ENCODE measurements at regions not wholly inside any gene's neighbourhood (a gene's known extent, or its start where the extent isn't known, plus 50 kb on each side); places are given as distances from the start of the nearest gene placed in this dataset.

DNA sequence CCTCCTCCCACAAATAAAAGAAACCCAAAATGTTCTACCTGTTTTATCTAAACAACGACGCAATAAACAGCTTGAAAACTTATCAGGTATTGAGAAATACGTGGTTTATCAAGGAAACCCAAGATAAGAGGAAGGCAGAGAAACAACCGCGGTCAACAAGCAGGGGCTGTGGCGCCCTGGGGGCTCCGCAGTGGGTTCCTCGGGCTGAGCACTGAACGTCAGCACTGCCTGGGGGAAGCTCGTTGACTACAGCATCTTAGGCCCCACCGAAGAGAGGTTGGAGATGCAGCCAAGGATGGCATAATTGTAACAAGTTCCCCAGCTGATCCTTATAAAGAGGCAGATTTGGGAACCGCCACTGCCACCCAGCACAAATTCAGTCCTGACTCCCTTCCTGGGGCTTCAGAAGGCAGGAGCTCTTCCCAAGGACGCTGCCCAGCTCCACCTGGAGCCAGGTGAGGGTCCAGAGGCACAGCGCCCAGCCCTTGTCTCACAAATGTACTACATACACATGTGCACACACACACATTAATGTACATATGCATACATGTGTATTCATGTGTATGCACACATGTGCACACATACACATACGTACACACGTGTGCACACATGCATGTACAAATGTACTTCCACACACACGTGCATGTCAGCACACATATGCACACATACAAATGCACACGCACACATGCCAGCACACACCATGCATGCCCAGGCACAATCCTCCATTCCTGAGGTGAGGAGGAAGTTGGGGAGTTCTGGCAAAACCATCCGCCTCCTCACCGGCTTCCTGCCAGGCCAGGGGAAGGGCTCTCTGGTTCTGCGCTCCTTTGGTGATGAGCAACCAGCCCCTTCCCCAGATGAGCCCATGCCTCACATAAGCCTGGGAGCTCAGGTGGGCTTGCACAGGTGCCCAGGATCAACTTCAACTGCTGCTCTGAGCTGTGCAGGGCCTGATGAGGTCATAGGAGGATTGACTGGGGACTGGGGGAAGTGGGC lies 251.1 kb downstream of the NPHP4 start:
- H3K27ac ChIP-seq (ENCODE audit: low read depth, low read length) = no peak overlapping the region

DNA sequence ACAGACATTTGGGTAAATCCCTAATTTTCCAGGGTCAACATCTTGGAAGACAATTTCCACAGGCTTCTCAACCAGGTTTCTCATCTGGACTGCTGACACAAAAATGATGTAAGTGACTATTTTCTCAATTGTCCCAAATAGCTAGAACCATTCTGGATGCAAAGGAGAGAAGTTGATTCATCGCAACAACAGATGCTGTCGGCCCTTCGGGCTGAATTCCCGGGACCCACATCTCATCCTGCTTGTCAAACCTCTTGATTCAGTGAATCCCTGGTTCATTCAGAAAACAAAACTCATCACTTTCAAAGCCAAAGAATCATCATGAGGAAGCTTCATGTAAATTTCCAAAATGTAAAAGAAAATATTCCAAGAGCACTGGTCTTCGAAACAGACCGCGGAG lies 251.8 kb downstream of the NPHP4 start:
- H3K4me3 ChIP-seq (ENCODE audit: low read depth, low read length) = no peak overlapping the region
- no peaks in the 10 kb centered on the region for H3K4me1 ChIP-seq (ENCODE audit: control insufficient read depth, insufficient read depth, low read length)
- H3K9me3 ChIP-seq (ENCODE audit: control insufficient read depth, insufficient read depth, low read depth, low read length) = peaks cover 7% of the 10 kb centered on the region; the same call in 1 of the 2 replicates
- H3K9ac ChIP-seq (ENCODE audit: low read length) = no peak overlapping the region
- H3K27ac ChIP-seq (ENCODE audit: low read depth, low read length) = no peak overlapping the region
- peaks cover 4% of the 10 kb centered on the region; the same call in 1 of the 2 replicates for H3K27me3 ChIP-seq (ENCODE audit: control insufficient read depth, insufficient read depth, low read length)
- no peaks in the 10 kb centered on the region for H3K36me3 ChIP-seq (ENCODE audit: control insufficient read depth, insufficient read depth, low read length)

More for the DNA sequence above, 251.1 kb downstream of the NPHP4 start:
- peaks cover 4% of the 10 kb centered on the region; the same call in 1 of the 2 replicates for H3K27me3 ChIP-seq (ENCODE audit: control insufficient read depth, insufficient read depth, low read length)
- H3K4me1 ChIP-seq (ENCODE audit: control insufficient read depth, insufficient read depth, low read length) = peaks cover 3% of the 10 kb centered on the region; the same call in 1 of the 2 replicates
- H3K9ac ChIP-seq (ENCODE audit: low read length) = no peak overlapping the region
- H3K4me3 ChIP-seq (ENCODE audit: low read depth, low read length) = no peak overlapping the region
- peaks cover 7% of the 10 kb centered on the region; the same call in 1 of the 2 replicates for H3K9me3 ChIP-seq (ENCODE audit: control insufficient read depth, insufficient read depth, low read depth, low read length)
- no peaks in the 10 kb centered on the region for H3K36me3 ChIP-seq (ENCODE audit: control insufficient read depth, insufficient read depth, low read length)

DNA sequence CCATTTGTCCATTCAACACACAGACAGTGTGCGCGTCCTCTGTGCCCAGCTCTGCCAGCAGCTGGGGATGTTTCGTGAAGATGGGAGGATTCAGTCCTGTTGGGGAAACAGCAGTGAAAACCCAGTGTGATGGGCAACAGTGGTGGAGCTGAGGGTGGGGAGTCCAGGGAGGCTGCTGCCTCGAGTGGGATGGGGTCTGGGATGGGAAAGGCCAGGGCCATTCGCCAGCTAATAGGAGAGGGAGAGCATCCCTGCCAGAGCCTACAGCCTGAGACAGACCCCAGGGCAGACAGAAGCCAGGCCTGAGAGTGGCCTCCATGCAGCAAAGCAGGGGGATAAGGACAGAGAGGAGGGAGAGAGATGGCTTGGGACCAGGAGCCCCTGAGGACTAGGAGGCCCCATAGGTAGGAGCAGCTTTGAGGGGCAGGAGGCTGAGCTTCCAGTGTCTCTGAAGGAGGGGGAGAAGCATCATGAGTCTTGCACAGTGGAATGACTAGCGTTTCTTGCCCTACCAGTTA lies 252.6 kb downstream of the NPHP4 start:
- Histone ChIP-seq H3K36me3 (ENCODE audit: control insufficient read depth, insufficient read depth, low read length) (no peaks in the 10 kb centered on the region), H3K27ac (ENCODE audit: low read depth, low read length) (no peak overlapping the region), H3K4me3 (ENCODE audit: low read depth, low read length) (no peak overlapping the region), H3K27me3 (ENCODE audit: control insufficient read depth, insufficient read depth, low read length) (peaks cover 2% of the 10 kb centered on the region; the same call in 1 of the 2 replicates), H3K9ac (ENCODE audit: low read length) (no peak overlapping the region), H3K4me1 (ENCODE audit: control insufficient read depth, insufficient read depth, low read length) (no peaks in the 10 kb centered on the region), H3K9me3 (ENCODE audit: control insufficient read depth, insufficient read depth, low read depth, low read length) (peaks cover 7% of the 10 kb centered on the region; the same call in 1 of the 2 replicates)

DNA sequence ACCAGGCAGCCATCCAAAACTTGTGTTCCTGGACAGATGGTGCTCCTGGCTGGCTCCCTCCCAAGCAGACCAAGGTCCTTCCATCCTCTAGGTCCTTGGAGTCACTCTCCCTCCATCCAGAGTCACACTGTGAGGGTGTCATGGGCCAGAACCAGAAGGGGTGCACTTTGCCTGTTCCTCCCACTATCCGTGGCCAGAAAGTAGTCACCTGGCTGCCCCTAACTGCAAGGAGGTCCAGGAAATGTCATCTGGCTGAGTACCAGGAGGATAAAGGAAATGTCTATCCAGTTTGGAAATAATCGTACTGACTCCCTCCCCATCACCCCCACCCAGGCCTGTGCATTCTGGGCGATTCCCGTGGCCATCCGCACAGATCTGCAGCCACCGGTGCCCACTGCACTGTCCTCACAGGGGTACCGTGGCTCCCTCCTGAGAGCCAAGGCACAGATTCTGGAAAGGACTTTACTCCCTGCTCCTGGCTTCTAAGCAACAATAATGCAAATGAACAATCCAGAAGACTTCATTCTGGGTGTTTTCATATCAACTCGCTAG lies 253.2 kb downstream of the NPHP4 start:
- Histone ChIP-seq H3K27ac (ENCODE audit: low read depth, low read length) (no peak overlapping the region), H3K36me3 (ENCODE audit: control insufficient read depth, insufficient read depth, low read length) (no peaks in the 10 kb centered on the region), H3K27me3 (ENCODE audit: control insufficient read depth, insufficient read depth, low read length) (no peaks in the 10 kb centered on the region; the same call in 1 of the 2 replicates), H3K4me1 (ENCODE audit: control insufficient read depth, insufficient read depth, low read length) (no peaks in the 10 kb centered on the region), H3K4me3 (ENCODE audit: low read depth, low read length) (no peak overlapping the region), H3K9me3 (ENCODE audit: control insufficient read depth, insufficient read depth, low read depth, low read length) (peaks cover 7% of the 10 kb centered on the region; the same call in 1 of the 2 replicates), H3K9ac (ENCODE audit: low read length) (no peak overlapping the region)

DNA sequence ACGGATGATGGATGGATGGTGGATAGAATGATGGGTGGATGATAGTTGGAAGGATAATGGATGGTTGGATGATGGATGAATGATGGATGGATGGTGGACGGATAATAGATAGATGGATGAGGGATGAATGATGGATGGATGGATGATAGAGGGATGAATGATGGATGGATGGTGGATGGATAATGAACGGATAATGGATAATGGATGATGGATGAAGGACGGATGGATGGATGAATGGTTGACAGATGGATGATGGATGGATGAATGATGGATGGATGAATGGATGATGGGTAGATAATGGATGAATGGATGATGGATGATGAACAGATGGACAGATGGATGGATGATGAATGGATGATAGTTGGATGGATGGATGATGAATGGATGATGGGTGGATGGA lies 255.1 kb downstream of the NPHP4 start:
- Histone ChIP-seq H3K9me3 (ENCODE audit: control insufficient read depth, insufficient read depth, low read depth, low read length) (no peaks in the 10 kb centered on the region; the same call in 1 of the 2 replicates), H3K9ac (ENCODE audit: low read length) (no peak overlapping the region), H3K4me3 (ENCODE audit: low read depth, low read length) (no peak overlapping the region), H3K4me1 (ENCODE audit: control insufficient read depth, insufficient read depth, low read length) (no peaks in the 10 kb centered on the region), H3K27ac (ENCODE audit: low read depth, low read length) (no peak overlapping the region), H3K36me3 (ENCODE audit: control insufficient read depth, insufficient read depth, low read length) (no peaks in the 10 kb centered on the region), H3K27me3 (ENCODE audit: control insufficient read depth, insufficient read depth, low read length) (no peaks in the 10 kb centered on the region; the same call in 1 of the 2 replicates)

DNA sequence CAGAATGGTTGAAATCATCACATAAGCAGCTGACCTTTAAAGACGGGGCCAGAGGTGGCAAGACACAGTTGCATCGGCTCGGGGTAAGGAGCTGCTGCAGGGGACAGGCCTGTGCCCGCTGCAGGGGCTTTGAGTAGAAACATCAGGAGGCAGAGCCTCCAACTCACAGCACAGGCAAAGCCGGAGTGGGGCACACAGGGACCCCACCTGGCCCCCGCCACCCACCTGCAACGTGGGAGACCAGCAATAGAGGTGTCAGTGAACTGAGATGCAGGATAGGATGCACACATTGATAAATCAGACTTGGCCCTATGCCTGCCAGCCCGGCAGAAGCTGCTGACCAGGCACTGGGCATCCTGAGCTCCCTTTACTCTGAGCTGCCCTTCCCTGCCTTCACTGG lies 257.2 kb downstream of the NPHP4 start:
- no peak overlapping the region for H3K9ac ChIP-seq (ENCODE audit: low read length)
- no peak overlapping the region for H3K4me3 ChIP-seq (ENCODE audit: low read depth, low read length)
- H3K36me3 ChIP-seq (ENCODE audit: control insufficient read depth, insufficient read depth, low read length) = no peaks in the 10 kb centered on the region
- H3K27ac ChIP-seq (ENCODE audit: low read depth, low read length) = no peak overlapping the region
- H3K27me3 ChIP-seq (ENCODE audit: control insufficient read depth, insufficient read depth, low read length) = no peaks in the 10 kb centered on the region; the same call in 1 of the 2 replicates
- no peaks in the 10 kb centered on the region for H3K4me1 ChIP-seq (ENCODE audit: control insufficient read depth, insufficient read depth, low read length)
- H3K9me3 ChIP-seq (ENCODE audit: control insufficient read depth, insufficient read depth, low read depth, low read length) = no peaks in the 10 kb centered on the region

DNA sequence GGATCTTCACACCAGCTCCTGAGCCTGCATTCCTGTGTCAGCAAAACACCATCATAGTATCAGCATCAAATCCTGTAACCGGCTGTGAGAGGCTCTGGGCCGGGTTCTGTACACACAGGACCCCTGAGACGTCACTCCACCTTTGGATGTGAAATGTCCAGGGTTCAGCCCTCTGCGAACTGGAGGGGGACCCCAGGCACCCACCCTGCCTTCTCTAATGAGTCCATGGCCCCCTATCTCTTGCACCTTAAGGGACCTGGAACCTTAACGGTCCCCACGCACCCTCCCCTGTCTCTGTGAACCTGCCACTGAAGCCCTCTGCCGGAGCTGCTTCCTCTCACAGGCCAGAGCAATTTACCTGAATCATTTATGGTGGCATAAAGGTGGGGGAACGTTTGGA lies 257.8 kb downstream of the NPHP4 start:
- no peak overlapping the region for H3K9ac ChIP-seq (ENCODE audit: low read length)

DNA sequence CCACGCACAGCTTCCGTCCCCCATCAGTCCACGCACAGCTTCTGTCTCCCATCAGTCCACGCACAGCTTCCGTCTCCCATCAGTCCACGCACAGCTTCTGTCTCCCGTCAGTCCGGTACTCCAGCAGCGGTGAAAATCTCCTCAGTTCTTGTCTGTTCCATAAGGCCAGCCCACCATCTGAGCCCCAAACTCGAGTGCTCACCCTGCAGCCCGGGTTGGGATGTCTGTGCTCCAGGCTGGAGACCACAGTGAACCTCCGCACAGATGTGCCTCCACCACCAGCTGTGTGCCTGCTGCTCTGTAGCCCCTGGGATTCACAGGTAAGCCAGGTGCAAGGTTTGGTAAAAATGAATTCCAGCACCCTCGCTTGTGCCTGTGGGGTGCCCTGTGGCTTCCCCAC lies 258.6 kb downstream of the NPHP4 start:
- H3K27me3 ChIP-seq (ENCODE audit: control insufficient read depth, insufficient read depth, low read length) = no peaks in the 10 kb centered on the region; the same call in 1 of the 2 replicates

More for the DNA sequence above, 257.8 kb downstream of the NPHP4 start:
- no peak overlapping the region for H3K27ac ChIP-seq (ENCODE audit: low read depth, low read length)
- no peaks in the 10 kb centered on the region; the same call in 1 of the 2 replicates for H3K27me3 ChIP-seq (ENCODE audit: control insufficient read depth, insufficient read depth, low read length)
- no peaks in the 10 kb centered on the region for H3K9me3 ChIP-seq (ENCODE audit: control insufficient read depth, insufficient read depth, low read depth, low read length)
- no peak overlapping the region for H3K4me3 ChIP-seq (ENCODE audit: low read depth, low read length)
- no peaks in the 10 kb centered on the region for H3K36me3 ChIP-seq (ENCODE audit: control insufficient read depth, insufficient read depth, low read length)
- no peaks in the 10 kb centered on the region for H3K4me1 ChIP-seq (ENCODE audit: control insufficient read depth, insufficient read depth, low read length)

DNA sequence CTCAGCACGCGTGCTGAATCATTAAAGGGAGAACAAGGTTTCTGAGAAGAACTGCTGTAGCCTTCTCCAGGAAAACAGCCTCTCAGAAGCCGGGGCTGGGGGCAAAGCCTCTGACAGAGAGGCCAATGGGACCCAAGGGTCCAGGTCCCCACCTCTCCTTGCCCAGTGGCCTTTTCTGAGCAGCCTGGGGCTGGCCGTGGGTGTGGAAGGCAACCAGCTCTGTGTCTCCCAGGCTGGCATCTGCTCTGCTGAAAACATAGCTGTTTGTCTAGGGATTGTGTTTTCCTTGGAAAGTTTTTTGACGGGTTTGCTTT lies 261.2 kb downstream of the NPHP4 start:
- Histone ChIP-seq H3K9me3 (ENCODE audit: control insufficient read depth, insufficient read depth, low read depth, low read length) (no peaks in the 10 kb centered on the region), H3K27me3 (ENCODE audit: control insufficient read depth, insufficient read depth, low read length) (no peaks in the 10 kb centered on the region)

More for the DNA sequence above, 258.6 kb downstream of the NPHP4 start:
- Histone ChIP-seq H3K36me3 (ENCODE audit: control insufficient read depth, insufficient read depth, low read length) (no peaks in the 10 kb centered on the region), H3K4me3 (ENCODE audit: low read depth, low read length) (no peak overlapping the region), H3K4me1 (ENCODE audit: control insufficient read depth, insufficient read depth, low read length) (no peaks in the 10 kb centered on the region), H3K9me3 (ENCODE audit: control insufficient read depth, insufficient read depth, low read depth, low read length) (no peaks in the 10 kb centered on the region), H3K9ac (ENCODE audit: low read length) (no peak overlapping the region), H3K27ac (ENCODE audit: low read depth, low read length) (no peak overlapping the region)

DNA sequence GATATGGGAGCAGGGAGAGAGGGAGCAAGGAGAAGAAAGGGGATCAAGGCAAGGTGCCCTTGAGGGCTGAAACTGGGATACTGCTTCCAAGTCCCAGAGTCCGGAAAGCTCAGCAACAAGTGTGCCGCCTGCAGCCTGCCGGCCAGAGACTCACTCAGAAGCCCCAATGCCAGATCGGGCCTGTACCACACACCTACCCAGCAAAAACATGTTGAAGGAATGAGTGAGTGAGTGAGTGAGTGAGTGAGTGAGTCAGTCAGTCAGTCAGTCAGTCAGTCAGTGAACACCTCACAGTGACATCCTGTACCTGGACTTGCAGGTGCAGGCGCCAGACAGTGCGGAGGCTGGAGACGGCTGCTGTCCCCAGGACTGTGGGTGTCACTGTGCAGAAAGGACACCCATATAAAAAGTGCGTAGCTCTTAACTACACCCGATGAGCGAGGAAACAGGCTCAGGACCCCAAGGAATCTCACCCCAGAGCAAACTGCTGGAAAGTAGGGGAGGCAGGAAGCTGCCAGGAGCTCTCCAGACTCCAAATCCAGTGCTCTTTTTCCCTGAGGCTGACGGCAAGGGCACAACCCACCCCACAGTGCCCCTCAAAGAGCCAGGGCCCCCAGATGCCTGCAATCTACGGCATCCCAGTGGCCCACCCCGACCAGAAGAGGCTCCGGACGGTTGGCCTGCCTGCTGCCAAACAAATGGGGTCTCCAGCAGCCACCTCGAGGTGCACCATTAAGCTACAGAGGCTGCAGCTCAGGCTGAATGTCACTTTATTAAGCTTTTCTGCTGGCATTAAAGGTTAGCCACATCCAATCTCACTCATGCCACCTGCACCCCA lies 261.7 kb downstream of the NPHP4 start:
- peaks cover 9% of the 10 kb centered on the region for H3K4me1 ChIP-seq (ENCODE audit: control insufficient read depth, insufficient read depth, low read length)
- no peaks in the 10 kb centered on the region for H3K9me3 ChIP-seq (ENCODE audit: control insufficient read depth, insufficient read depth, low read depth, low read length)
- H3K27ac ChIP-seq (ENCODE audit: low read depth, low read length) = no peak overlapping the region
- no peak overlapping the region for H3K9ac ChIP-seq (ENCODE audit: low read length)
- H3K36me3 ChIP-seq (ENCODE audit: control insufficient read depth, insufficient read depth, low read length) = no peaks in the 10 kb centered on the region
- H3K4me3 ChIP-seq (ENCODE audit: low read depth, low read length) = no peak overlapping the region
- H3K27me3 ChIP-seq (ENCODE audit: control insufficient read depth, insufficient read depth, low read length) = no peaks in the 10 kb centered on the region

More for the DNA sequence above, 261.2 kb downstream of the NPHP4 start:
- Histone ChIP-seq H3K36me3 (ENCODE audit: control insufficient read depth, insufficient read depth, low read length) (no peaks in the 10 kb centered on the region), H3K9ac (ENCODE audit: low read length) (no peak overlapping the region), H3K4me3 (ENCODE audit: low read depth, low read length) (no peak overlapping the region), H3K27ac (ENCODE audit: low read depth, low read length) (no peak overlapping the region), H3K4me1 (ENCODE audit: control insufficient read depth, insufficient read depth, low read length) (peaks cover 9% of the 10 kb centered on the region)

All from HUES6 (cell line).